Prostate gland (tissue), 2 donors: ENCODE measurements at regions not wholly inside any gene's neighbourhood (a gene's known extent, or its start where the extent isn't known, plus 50 kb on each side); places are given as distances from the start of the nearest gene placed in this dataset.

Source experiments
- CTCF ChIP-seq, 4 experiments: fragments of 200-600 bp in 2 of 4; fragments of 450-650 bp in 2 of 4; sonication (generic) in 2 of 4; IDR thresholded peaks; 1 replicate in 3 of 4; 2 replicates in 1 of 4; pipeline ENCODE4 v1.5.1; 2016 to 2019; ENCODE audit warnings: antibody characterized with exemption in 4 of 4, mild to moderate bottlenecking in 2 of 4, moderate library complexity in 2 of 4
- POLR2A ChIP-seq: fragments of 450-650 bp; IDR thresholded peaks from one replicate; pipeline ENCODE4 v1.6.1; 2016; ENCODE audit warnings: antibody characterized with exemption, mild to moderate bottlenecking
- POLR2AphosphoS5 ChIP-seq: sonication (generic); formaldehyde crosslinking; IDR thresholded peaks from one replicate; pipeline ENCODE4 v1.6.1; 2017; ENCODE audit warnings: antibody characterized with exemption

DNA sequence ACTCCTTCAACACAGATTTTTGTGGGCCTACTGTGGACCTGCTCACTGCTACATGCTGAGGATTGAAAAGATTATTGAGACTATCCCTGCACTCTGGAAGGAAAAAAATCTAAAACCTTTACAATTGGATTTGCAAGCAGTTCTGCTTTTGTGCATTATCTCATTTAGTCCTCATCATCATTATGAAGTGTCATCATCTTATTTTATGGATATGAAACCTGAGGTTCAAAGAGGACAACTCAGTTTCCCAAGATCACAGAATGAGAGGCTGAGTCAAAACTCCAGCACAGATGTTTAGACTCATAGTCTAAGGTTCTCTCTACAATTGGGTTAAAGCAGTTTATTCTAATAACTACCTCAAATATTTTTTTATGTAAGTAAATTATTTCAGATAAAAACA lies 160.2 kb upstream of the MARCKS start:
- TF ChIP-seq POLR2A, result no peak
- TF ChIP-seq CTCF (IDR thresholded peaks at IDR 0.05), result no peak
- TF ChIP-seq POLR2AphosphoS5, result no peak
